ENCODE measurements at regions not wholly inside any gene's neighbourhood (a gene's known extent, or its start where the extent isn't known, plus 50 kb on each side); places are given as distances from the start of the nearest gene placed in this dataset.

DNA sequence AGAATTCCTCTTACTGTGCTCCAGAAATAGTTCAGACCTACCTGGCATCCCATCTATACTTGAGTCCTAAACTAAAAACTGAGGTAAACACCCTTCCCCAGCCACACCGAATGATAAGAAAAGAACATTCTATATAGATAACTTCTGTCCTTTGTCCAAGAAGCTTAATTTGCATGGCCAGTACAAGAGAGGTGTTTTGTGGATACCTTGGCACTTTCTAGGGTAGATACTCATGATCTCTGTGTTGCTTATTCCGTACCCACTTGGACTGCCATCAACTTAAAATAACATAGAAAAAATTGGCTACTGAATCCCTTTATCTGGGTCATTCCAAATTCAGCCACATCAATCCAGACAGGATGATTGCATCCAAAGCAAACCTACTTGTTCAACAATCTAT is 1050.4 kb downstream of the STIM2 start:
- DNase-seq (ENCODE audit: low spot score) = no peak
- TF ChIP-seq STAT1 (IDR thresholded peaks at IDR 0.05; ENCODE audit: unreplicated experiment) = no peak
- TF ChIP-seq, protein P1, sequence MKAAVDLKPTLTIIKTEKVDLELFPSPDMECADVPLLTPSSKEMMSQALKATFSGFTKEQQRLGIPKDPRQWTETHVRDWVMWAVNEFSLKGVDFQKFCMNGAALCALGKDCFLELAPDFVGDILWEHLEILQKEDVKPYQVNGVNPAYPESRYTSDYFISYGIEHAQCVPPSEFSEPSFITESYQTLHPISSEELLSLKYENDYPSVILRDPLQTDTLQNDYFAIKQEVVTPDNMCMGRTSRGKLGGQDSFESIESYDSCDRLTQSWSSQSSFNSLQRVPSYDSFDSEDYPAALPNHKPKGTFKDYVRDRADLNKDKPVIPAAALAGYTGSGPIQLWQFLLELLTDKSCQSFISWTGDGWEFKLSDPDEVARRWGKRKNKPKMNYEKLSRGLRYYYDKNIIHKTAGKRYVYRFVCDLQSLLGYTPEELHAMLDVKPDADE (IDR thresholded peaks at IDR 0.05) = no peak
- no peak for TF ChIP-seq NANOG (IDR thresholded peaks at IDR 0.05; ENCODE audit: borderline replicate concordance)
- TF ChIP-seq JUNB (IDR thresholded peaks at IDR 0.05; ENCODE audit: unreplicated experiment) = no peak
- TF ChIP-seq EZH2phosphoT487 (IDR thresholded peaks at IDR 0.05; ENCODE audit: unreplicated experiment) = no peak
- no peak for TF ChIP-seq ZNF331 (CRISPR knock-in tag; IDR thresholded peaks at IDR 0.05; ENCODE audit: low read depth)
- no peak for TF ChIP-seq POLR2AphosphoS5 (IDR thresholded peaks at IDR 0.05; ENCODE audit: low read depth)
- no peak for TF ChIP-seq CTCF (conservative IDR thresholded peaks at IDR 0.05; ENCODE audit: low read depth in 2 of 2)
- no peak for TF ChIP-seq ZNF114 (CRISPR knock-in tag; IDR thresholded peaks at IDR 0.05)
- no peak for TF ChIP-seq EZH2 (IDR thresholded peaks at IDR 0.05; ENCODE audit: low read depth, unreplicated experiment)
- TF ChIP-seq, protein P2, sequence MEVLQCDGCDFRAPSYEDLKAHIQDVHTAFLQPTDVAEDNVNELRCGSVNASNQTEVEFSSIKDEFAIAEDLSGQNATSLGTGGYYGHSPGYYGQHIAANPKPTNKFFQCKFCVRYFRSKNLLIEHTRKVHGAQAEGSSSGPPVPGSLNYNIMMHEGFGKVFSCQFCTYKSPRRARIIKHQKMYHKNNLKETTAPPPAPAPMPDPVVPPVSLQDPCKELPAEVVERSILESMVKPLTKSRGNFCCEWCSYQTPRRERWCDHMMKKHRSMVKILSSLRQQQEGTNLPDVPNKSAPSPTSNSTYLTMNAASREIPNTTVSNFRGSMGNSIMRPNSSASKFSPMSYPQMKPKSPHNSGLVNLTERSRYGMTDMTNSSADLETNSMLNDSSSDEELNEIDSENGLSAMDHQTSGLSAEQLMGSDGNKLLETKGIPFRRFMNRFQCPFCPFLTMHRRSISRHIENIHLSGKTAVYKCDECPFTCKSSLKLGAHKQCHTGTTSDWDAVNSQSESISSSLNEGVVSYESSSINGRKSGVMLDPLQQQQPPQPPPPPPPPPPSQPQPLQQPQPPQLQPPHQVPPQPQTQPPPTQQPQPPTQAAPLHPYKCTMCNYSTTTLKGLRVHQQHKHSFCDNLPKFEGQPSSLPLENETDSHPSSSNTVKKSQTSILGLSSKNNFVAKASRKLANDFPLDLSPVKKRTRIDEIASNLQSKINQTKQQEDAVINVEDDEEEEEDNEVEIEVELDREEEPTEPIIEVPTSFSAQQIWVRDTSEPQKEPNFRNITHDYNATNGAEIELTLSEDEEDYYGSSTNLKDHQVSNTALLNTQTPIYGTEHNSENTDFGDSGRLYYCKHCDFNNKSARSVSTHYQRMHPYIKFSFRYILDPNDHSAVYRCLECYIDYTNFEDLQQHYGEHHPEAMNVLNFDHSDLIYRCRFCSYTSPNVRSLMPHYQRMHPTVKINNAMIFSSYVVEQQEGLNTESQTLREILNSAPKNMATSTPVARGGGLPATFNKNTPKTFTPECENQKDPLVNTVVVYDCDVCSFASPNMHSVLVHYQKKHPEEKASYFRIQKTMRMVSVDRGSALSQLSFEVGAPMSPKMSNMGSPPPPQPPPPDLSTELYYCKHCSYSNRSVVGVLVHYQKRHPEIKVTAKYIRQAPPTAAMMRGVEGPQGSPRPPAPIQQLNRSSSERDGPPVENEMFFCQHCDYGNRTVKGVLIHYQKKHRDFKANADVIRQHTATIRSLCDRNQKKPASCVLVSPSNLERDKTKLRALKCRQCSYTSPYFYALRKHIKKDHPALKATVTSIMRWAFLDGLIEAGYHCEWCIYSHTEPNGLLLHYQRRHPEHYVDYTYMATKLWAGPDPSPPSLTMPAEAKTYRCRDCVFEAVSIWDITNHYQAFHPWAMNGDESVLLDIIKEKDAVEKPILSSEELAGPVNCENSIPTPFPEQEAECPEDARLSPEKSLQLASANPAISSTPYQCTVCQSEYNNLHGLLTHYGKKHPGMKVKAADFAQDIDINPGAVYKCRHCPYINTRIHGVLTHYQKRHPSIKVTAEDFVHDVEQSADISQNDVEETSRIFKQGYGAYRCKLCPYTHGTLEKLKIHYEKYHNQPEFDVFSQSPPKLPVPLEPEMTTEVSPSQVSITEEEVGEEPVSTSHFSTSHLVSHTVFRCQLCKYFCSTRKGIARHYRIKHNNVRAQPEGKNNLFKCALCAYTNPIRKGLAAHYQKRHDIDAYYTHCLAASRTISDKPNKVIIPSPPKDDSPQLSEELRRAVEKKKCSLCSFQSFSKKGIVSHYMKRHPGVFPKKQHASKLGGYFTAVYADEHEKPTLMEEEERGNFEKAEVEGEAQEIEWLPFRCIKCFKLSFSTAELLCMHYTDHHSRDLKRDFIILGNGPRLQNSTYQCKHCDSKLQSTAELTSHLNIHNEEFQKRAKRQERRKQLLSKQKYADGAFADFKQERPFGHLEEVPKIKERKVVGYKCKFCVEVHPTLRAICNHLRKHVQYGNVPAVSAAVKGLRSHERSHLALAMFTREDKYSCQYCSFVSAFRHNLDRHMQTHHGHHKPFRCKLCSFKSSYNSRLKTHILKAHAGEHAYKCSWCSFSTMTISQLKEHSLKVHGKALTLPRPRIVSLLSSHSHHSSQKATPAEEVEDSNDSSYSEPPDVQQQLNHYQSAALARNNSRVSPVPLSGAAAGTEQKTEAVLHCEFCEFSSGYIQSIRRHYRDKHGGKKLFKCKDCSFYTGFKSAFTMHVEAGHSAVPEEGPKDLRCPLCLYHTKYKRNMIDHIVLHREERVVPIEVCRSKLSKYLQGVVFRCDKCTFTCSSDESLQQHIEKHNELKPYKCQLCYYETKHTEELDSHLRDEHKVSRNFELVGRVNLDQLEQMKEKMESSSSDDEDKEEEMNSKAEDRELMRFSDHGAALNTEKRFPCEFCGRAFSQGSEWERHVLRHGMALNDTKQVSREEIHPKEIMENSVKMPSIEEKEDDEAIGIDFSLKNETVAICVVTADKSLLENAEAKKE (CRISPR knock-in tag; IDR thresholded peaks at IDR 0.05) = no peak
- TF ChIP-seq, protein P3, sequence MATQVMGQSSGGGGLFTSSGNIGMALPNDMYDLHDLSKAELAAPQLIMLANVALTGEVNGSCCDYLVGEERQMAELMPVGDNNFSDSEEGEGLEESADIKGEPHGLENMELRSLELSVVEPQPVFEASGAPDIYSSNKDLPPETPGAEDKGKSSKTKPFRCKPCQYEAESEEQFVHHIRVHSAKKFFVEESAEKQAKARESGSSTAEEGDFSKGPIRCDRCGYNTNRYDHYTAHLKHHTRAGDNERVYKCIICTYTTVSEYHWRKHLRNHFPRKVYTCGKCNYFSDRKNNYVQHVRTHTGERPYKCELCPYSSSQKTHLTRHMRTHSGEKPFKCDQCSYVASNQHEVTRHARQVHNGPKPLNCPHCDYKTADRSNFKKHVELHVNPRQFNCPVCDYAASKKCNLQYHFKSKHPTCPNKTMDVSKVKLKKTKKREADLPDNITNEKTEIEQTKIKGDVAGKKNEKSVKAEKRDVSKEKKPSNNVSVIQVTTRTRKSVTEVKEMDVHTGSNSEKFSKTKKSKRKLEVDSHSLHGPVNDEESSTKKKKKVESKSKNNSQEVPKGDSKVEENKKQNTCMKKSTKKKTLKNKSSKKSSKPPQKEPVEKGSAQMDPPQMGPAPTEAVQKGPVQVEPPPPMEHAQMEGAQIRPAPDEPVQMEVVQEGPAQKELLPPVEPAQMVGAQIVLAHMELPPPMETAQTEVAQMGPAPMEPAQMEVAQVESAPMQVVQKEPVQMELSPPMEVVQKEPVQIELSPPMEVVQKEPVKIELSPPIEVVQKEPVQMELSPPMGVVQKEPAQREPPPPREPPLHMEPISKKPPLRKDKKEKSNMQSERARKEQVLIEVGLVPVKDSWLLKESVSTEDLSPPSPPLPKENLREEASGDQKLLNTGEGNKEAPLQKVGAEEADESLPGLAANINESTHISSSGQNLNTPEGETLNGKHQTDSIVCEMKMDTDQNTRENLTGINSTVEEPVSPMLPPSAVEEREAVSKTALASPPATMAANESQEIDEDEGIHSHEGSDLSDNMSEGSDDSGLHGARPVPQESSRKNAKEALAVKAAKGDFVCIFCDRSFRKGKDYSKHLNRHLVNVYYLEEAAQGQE (IDR thresholded peaks at IDR 0.05; ENCODE audit: unreplicated experiment) = no peak
- no peak for TF ChIP-seq CREB1 (CRISPR knock-in tag; IDR thresholded peaks at IDR 0.05; ENCODE audit: low read depth)
- H3K36me3 ChIP-seq (ENCODE audit: insufficient read depth) = no peaks in the 10 kb centered on the region
- H2AFZ ChIP-seq = no peak overlapping the region
- no peaks in the 10 kb centered on the region for H4K20me1 ChIP-seq (replicated peaks; ENCODE audit: insufficient read depth)
- Mint-ChIP-seq H3K4me1 (no peaks in the 10 kb centered on the region; the same call in 1 of the 3 replicates), H3K4me3 (no peak overlapping the region), H3K36me3 (ENCODE audit: low read depth) (no peaks in the 10 kb centered on the region), H3K9me3 (no peaks in the 10 kb centered on the region), H3K27ac (no peak overlapping the region), H3K27me3 (ENCODE audit: insufficient read depth, low read depth, poor library complexity) (no peaks in the 10 kb centered on the region)
- H3K79me2 ChIP-seq (replicated peaks; ENCODE audit: insufficient read depth) = no peaks in the 10 kb centered on the region
- H3K27me3 ChIP-seq (ENCODE audit: insufficient read depth) = no peaks in the 10 kb centered on the region
- ATAC-seq = no peak
- H3F3A ChIP-seq (replicated peaks; ENCODE audit: low read depth) = no peaks in the 10 kb centered on the region
- no peak overlapping the region for H3K4me3 ChIP-seq
- H3K4me2 ChIP-seq = no peak overlapping the region
- no peak overlapping the region for H3K27ac ChIP-seq (ENCODE audit: low read depth)
- peaks cover 2% of the 10 kb centered on the region; the same call in 1 of the 2 replicates for H3K9me2 ChIP-seq (ENCODE audit: insufficient read depth)
- H3K4me1 ChIP-seq (ENCODE audit: insufficient read depth) = no peaks in the 10 kb centered on the region
